ENCODE measurements at regions not wholly inside any gene's neighbourhood (a gene's known extent, or its start where the extent isn't known, plus 50 kb on each side); places are given as distances from the start of the nearest gene placed in this dataset.

GRCh38 chr5:51033215-51033614 is 350.0 kb upstream of the ISL1 start:
- no peaks in the 10 kb centered on the region for H3K9me3 ChIP-seq (ENCODE audit: insufficient read depth, low read depth, low read length)
- H3K4me2 ChIP-seq (ENCODE audit: low read length), result no peak overlapping the region
- H2BK120ac ChIP-seq (ENCODE audit: insufficient read depth, low read length, poor library complexity), result no peak overlapping the region
- H3K79me1 ChIP-seq (ENCODE audit: low read length), result no peaks in the 10 kb centered on the region
- no peak overlapping the region for H4K8ac ChIP-seq (ENCODE audit: low read depth, low read length)
- DNase-seq, result no peak
- no peak overlapping the region for H3K9ac ChIP-seq (ENCODE audit: low read length)
- H3K36me3 ChIP-seq (ENCODE audit: control insufficient read depth in 1 of 2, insufficient read depth in 2 of 2, low read length in 2 of 2), result no peaks in the 10 kb centered on the region
- H3K27me3 ChIP-seq (ENCODE audit: insufficient read depth, low read length), result no peaks in the 10 kb centered on the region
- H2BK5ac ChIP-seq (ENCODE audit: low read depth, low read length, poor library complexity), result no peak overlapping the region
- no peak overlapping the region for H2AK5ac ChIP-seq (ENCODE audit: low read length)
- H3K4me1 ChIP-seq (ENCODE audit: control insufficient read depth in 1 of 2, insufficient read depth in 2 of 2, low read length in 2 of 2), result no peaks in the 10 kb centered on the region
- no peak overlapping the region for H3K18ac ChIP-seq (ENCODE audit: low read length)
- no peaks in the 10 kb centered on the region for H3K79me2 ChIP-seq (ENCODE audit: control insufficient read depth, insufficient read depth, low read length, poor library complexity)
- no peak overlapping the region for H2BK12ac ChIP-seq (ENCODE audit: low read length)
- H3K23ac ChIP-seq (ENCODE audit: low read length), result no peak overlapping the region
- no peak overlapping the region for H4K12ac ChIP-seq (ENCODE audit: low read depth, low read length)
- no peak overlapping the region for H4K91ac ChIP-seq (ENCODE audit: low read depth, low read length)
- no peak overlapping the region for H3K4me3 ChIP-seq (ENCODE audit: low read depth, low read length)
- H3K4ac ChIP-seq (ENCODE audit: low read depth, low read length), result no peak overlapping the region
- no peak overlapping the region for H3K27ac ChIP-seq (ENCODE audit: low read depth, low read length)
- H2AFZ ChIP-seq (ENCODE audit: insufficient read depth, low read length, poor library complexity), result no peak overlapping the region
- H3K14ac ChIP-seq (ENCODE audit: low read length), result no peak overlapping the region
- WGBS (ENCODE audit: extremely low coverage, insufficient coverage, insufficient read length), result no CpG with 5 or more reads among the region's 4 CpGs

DNA sequence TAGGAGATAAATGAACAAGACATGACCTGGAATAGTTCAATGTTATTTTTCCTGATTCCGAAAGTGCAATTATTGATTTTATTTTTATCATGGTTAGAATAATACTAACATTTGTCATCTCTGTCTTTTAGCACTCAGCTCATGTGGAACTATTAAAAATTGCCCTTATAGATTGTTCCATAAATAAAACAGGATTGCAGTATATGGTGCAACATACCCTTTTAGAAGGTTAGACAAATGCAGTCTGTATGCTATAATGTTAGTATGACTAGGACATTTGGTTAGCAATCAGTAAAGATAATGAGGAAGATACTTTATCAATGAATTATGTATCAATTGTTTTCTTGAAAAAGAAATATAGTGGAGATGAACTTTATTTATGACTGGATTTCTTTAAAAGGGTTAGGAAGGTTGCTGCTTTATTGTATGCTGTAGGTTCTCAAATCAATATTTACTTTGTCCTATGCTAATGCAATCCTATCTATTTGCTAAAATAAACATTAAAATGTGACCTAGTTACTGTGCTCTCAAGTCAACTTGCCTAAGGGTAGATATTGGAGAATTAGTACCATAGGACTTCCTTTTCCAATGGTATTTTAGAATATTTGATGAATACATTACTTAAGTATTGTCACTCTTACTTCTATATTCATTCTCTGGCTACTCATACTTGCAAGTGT is 348.9 kb upstream of the ISL1 start:
- no peak overlapping the region for H3K4me2 ChIP-seq (ENCODE audit: low read length)
- WGBS (ENCODE audit: extremely low coverage, insufficient coverage, insufficient read length), result no CpG with 5 or more reads among the region's 1 CpG
- no peak overlapping the region for H4K91ac ChIP-seq (ENCODE audit: low read depth, low read length)
- no peak overlapping the region for H3K9ac ChIP-seq (ENCODE audit: low read length)
- H2BK12ac ChIP-seq (ENCODE audit: low read length), result no peak overlapping the region
- no peak overlapping the region for H2BK5ac ChIP-seq (ENCODE audit: low read depth, low read length, poor library complexity)
- H3K23ac ChIP-seq (ENCODE audit: low read length), result no peak overlapping the region
- no peak overlapping the region for H3K4ac ChIP-seq (ENCODE audit: low read depth, low read length)
- H2BK120ac ChIP-seq (ENCODE audit: insufficient read depth, low read length, poor library complexity), result no peak overlapping the region
- no peaks in the 10 kb centered on the region for H3K79me2 ChIP-seq (ENCODE audit: control insufficient read depth, insufficient read depth, low read length, poor library complexity)
- no peaks in the 10 kb centered on the region for H3K36me3 ChIP-seq (ENCODE audit: control insufficient read depth in 1 of 2, insufficient read depth in 2 of 2, low read length in 2 of 2)
- H2AFZ ChIP-seq (ENCODE audit: insufficient read depth, low read length, poor library complexity), result no peak overlapping the region
- no peak overlapping the region for H3K4me3 ChIP-seq (ENCODE audit: low read depth, low read length)
- DNase-seq, result no peak
- H3K14ac ChIP-seq (ENCODE audit: low read length), result no peak overlapping the region
- no peak overlapping the region for H4K8ac ChIP-seq (ENCODE audit: low read depth, low read length)
- H2AK5ac ChIP-seq (ENCODE audit: low read length), result no peak overlapping the region
- no peaks in the 10 kb centered on the region for H3K27me3 ChIP-seq (ENCODE audit: insufficient read depth, low read length)
- no peak overlapping the region for H3K27ac ChIP-seq (ENCODE audit: low read depth, low read length)
- no peak overlapping the region for H4K12ac ChIP-seq (ENCODE audit: low read depth, low read length)
- H3K4me1 ChIP-seq (ENCODE audit: control insufficient read depth in 1 of 2, insufficient read depth in 2 of 2, low read length in 2 of 2), result no peaks in the 10 kb centered on the region
- no peaks in the 10 kb centered on the region for H3K9me3 ChIP-seq (ENCODE audit: insufficient read depth, low read depth, low read length)
- no peaks in the 10 kb centered on the region for H3K79me1 ChIP-seq (ENCODE audit: low read length)
- no peak overlapping the region for H3K18ac ChIP-seq (ENCODE audit: low read length)

DNA sequence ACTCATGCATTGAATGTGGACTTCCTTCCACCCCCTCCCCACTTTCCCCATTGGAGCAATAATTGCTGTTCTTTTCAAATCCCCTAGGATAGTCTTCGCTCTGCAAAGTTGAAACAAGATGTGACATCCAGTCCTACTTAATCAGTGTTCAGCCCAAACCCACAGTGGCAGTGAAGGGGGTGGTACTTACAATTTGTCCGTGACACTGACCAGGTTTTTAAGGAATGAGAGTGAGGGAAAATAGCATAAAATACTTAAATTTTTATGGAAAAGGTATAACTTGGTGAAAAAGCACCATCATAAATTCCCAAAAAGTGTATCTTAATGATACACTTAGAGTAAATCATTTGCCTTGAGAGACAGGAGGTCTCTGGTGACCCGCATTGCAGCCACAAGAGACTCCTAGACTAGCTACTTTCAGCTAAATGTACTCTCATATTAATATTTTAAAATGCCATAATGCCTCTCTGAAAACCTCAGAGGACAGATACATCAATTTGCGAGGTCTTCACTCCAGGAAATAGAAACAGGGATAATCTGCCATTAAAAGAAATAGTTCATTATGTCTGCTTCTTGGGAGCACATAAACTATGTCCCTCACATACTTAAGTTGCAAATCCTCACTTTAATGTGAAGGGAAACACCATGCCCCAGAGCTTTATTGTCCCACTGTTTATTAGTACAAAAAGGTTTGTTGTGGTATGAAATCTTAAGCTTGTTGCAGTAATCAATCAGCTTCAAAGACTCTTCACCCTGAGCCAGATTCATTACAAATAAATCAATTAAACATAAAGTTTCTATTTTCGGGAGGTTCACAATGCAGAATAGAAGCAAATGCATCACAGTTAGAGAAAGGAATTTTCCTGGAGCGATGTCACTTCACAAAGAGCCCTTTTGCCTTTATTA is 343.6 kb upstream of the ISL1 start:
- H2BK12ac ChIP-seq (ENCODE audit: low read length), result no peak overlapping the region
- H3K27ac ChIP-seq (ENCODE audit: low read depth, low read length), result no peak overlapping the region
- H3K4me1 ChIP-seq (ENCODE audit: control insufficient read depth in 1 of 2, insufficient read depth in 2 of 2, low read length in 2 of 2), result no peaks in the 10 kb centered on the region
- WGBS (ENCODE audit: extremely low coverage, insufficient coverage, insufficient read length), result no CpG with 5 or more reads among the region's 6 CpGs
- H2AK5ac ChIP-seq (ENCODE audit: low read length), result no peak overlapping the region
- H3K23ac ChIP-seq (ENCODE audit: low read length), result no peak overlapping the region
- H2BK120ac ChIP-seq (ENCODE audit: insufficient read depth, low read length, poor library complexity), result no peak overlapping the region
- H3K4me2 ChIP-seq (ENCODE audit: low read length), result no peak overlapping the region
- no peak overlapping the region for H3K9ac ChIP-seq (ENCODE audit: low read length)
- no peaks in the 10 kb centered on the region for H3K79me2 ChIP-seq (ENCODE audit: control insufficient read depth, insufficient read depth, low read length, poor library complexity)
- H4K12ac ChIP-seq (ENCODE audit: low read depth, low read length), result no peak overlapping the region
- no peak overlapping the region for H3K14ac ChIP-seq (ENCODE audit: low read length)
- H3K18ac ChIP-seq (ENCODE audit: low read length), result no peak overlapping the region
- H2AFZ ChIP-seq (ENCODE audit: insufficient read depth, low read length, poor library complexity), result no peak overlapping the region
- no peak overlapping the region for H2BK5ac ChIP-seq (ENCODE audit: low read depth, low read length, poor library complexity)
- H3K4me3 ChIP-seq (ENCODE audit: low read depth, low read length), result no peak overlapping the region
- H3K27me3 ChIP-seq (ENCODE audit: insufficient read depth, low read length), result no peaks in the 10 kb centered on the region
- no peak overlapping the region for H4K8ac ChIP-seq (ENCODE audit: low read depth, low read length)
- H3K79me1 ChIP-seq (ENCODE audit: low read length), result no peaks in the 10 kb centered on the region
- no peak overlapping the region for H4K91ac ChIP-seq (ENCODE audit: low read depth, low read length)
- H3K36me3 ChIP-seq (ENCODE audit: control insufficient read depth in 1 of 2, insufficient read depth in 2 of 2, low read length in 2 of 2), result no peaks in the 10 kb centered on the region
- DNase-seq, result no peak
- no peaks in the 10 kb centered on the region for H3K9me3 ChIP-seq (ENCODE audit: insufficient read depth, low read depth, low read length)
- H3K4ac ChIP-seq (ENCODE audit: low read depth, low read length), result no peak overlapping the region

DNA sequence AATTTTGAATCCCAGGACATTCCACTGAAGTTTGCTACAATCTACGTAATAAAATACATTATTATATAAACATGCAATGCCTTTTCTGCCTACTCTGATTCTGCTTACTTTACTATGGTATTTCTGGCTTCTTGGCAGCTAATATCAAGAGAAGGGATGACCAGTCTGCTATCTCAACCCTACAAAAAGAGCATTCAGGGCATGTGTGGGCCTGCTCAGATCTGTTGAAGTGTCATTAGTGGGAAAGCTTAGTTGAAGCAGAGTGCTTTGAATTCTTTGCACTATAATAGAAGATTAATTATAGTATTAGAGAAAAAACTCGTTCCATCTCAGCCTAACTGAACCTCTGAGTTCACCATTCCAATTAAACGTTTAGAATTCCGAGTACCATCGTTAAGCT is 339.5 kb upstream of the ISL1 start:
- Histone ChIP-seq H3K4me1 (ENCODE audit: control insufficient read depth in 1 of 2, insufficient read depth in 2 of 2, low read length in 2 of 2) (no peaks in the 10 kb centered on the region), H4K12ac (ENCODE audit: low read depth, low read length) (no peak overlapping the region), H3K23ac (ENCODE audit: low read length) (no peak overlapping the region), H3K4me3 (ENCODE audit: low read depth, low read length) (no peak overlapping the region), H3K79me2 (ENCODE audit: control insufficient read depth, insufficient read depth, low read length, poor library complexity) (no peaks in the 10 kb centered on the region), H3K14ac (ENCODE audit: low read length) (no peak overlapping the region), H3K36me3 (ENCODE audit: control insufficient read depth in 1 of 2, insufficient read depth in 2 of 2, low read length in 2 of 2) (no peaks in the 10 kb centered on the region), H4K91ac (ENCODE audit: low read depth, low read length) (no peak overlapping the region), H3K79me1 (ENCODE audit: low read length) (no peaks in the 10 kb centered on the region), H2BK120ac (ENCODE audit: insufficient read depth, low read length, poor library complexity) (no peak overlapping the region), H2BK5ac (ENCODE audit: low read depth, low read length, poor library complexity) (no peak overlapping the region), H3K4me2 (ENCODE audit: low read length) (no peak overlapping the region), H3K27ac (ENCODE audit: low read depth, low read length) (no peak overlapping the region), H2AK5ac (ENCODE audit: low read length) (no peak overlapping the region), H3K9me3 (ENCODE audit: insufficient read depth, low read depth, low read length) (no peaks in the 10 kb centered on the region), H4K8ac (ENCODE audit: low read depth, low read length) (no peak overlapping the region), H3K27me3 (ENCODE audit: insufficient read depth, low read length) (no peaks in the 10 kb centered on the region), H3K18ac (ENCODE audit: low read length) (no peak overlapping the region), H3K4ac (ENCODE audit: low read depth, low read length) (no peak overlapping the region), H2AFZ (ENCODE audit: insufficient read depth, low read length, poor library complexity) (no peak overlapping the region), H3K9ac (ENCODE audit: low read length) (no peak overlapping the region), H2BK12ac (ENCODE audit: low read length) (no peak overlapping the region)
- no peak for DNase-seq
- no CpG with 5 or more reads among the region's 5 CpGs for WGBS (ENCODE audit: extremely low coverage, insufficient coverage, insufficient read length)
